Fibroblast of pulmonary artery (primary cell): ENCODE measurements at regions not wholly inside any gene's neighbourhood (a gene's known extent, or its start where the extent isn't known, plus 50 kb on each side); places are given as distances from the start of the nearest gene placed in this dataset.

ENCODE experiments used
- DNase-seq: peaks from one replicate; pipeline ENCODE4 v3.0.0-alpha.2; 2010; ENCODE audit warnings: low read depth
- H3K4me3 ChIP-seq: replicated peaks from 2 replicates; pipeline ENCODE4 v1.5.1; 2011; ENCODE audit warnings: low read depth, mild to moderate bottlenecking, control low read depth, low read length, moderate library complexity
- CTCF ChIP-seq: IDR thresholded peaks from 2 replicates; pipeline ENCODE4 v1.5.1; 2011; ENCODE audit warnings: mild to moderate bottlenecking, control low read depth, low read length, inconsistent platforms; ENCODE audit errors: missing control alignments

GRCh38 chr6:14286634-14287428 is 169.3 kb downstream of the CD83 start:
- no peak for TF ChIP-seq CTCF
- no peak for DNase-seq
- H3K4me3 ChIP-seq: no peak overlapping the region

GRCh38 chr6:14287707-14288106 is 170.1 kb downstream of the CD83 start:
- no peak for TF ChIP-seq CTCF
- H3K4me3 ChIP-seq: no peak overlapping the region
- DNase-seq: no peak

GRCh38 chr6:14288910-14289309 is 171.3 kb downstream of the CD83 start:
- no peak for TF ChIP-seq CTCF
- no peak for DNase-seq
- H3K4me3 ChIP-seq: no peak overlapping the region

GRCh38 chr6:14290041-14290771 is 172.6 kb downstream of the CD83 start:
- no peak for TF ChIP-seq CTCF
- no peak for DNase-seq
- no peak overlapping the region for H3K4me3 ChIP-seq

- H3K4me3 ChIP-seq: no peak overlapping the region
- DNase-seq: no peak
- no peak for TF ChIP-seq CTCF
These were observed 173.3 kb downstream of the CD83 start for GRCh38 chr6:14290772-14291330.

- no peak for TF ChIP-seq CTCF
- DNase-seq: no peak
- H3K4me3 ChIP-seq: no peak overlapping the region
These were observed 173.8 kb downstream of the CD83 start for GRCh38 chr6:14291331-14291730.
